NCI-H1092 treated with DMSO at 0.1 percent for 48 hours (cell line): ENCODE measurements at regions not wholly inside any gene's neighbourhood (a gene's known extent, or its start where the extent isn't known, plus 50 kb on each side); places are given as distances from the start of the nearest gene placed in this dataset.

Source experiments
- DNase-seq: peaks from one replicate; lab custom pipeline; 2025; lab: John Stamatoyannopoulos, UW

DNA sequence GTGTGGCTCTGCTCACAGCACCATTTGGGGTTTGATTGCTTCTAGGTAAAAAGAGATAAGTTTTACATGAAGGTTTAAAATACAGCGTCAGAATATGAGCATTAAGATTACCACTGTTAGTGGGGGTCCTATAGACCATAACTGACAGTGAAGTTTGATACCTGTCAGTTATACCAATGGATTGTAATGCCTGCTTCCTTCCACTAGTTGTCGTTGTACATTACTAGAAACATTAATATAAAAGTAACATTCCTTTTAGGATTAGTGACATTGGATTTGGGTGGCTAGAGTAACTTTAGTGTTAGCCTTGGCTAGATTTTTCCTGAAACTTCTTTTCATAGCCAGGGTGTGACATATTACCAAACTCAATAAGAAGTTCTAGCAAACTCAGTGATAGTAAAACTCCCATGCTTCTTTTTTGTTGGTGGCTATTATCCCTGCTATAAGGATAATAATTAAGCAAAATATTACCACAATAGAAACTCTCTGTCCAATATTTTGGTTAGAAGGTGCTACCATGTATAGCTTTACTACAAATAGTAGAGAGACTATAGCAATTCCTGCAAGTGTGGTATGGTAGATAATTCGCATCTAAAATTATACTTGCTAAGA is 57.1 kb downstream of the FAM181B start:
- DNase-seq: no peak

DNA sequence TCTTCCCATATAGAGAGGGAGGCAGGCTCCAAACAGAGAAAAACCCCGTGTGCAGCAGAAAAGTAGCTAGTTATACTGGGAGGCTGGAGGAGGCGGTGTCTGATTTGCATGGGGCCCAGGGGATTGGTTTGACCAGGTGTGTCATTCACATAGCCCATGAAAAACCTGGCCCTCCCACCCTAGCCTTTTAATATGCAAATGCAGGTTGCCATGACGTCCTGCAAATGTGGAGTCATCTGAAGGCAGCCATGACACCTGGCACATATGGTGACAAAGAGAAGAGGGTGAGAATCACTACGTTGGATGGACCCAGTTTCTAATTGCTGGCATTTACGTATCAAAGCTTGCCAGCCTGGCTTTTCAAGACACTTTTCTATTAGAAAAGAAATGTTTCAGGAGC is 57.8 kb downstream of the FAM181B start:
- DNase-seq: no peak

DNA sequence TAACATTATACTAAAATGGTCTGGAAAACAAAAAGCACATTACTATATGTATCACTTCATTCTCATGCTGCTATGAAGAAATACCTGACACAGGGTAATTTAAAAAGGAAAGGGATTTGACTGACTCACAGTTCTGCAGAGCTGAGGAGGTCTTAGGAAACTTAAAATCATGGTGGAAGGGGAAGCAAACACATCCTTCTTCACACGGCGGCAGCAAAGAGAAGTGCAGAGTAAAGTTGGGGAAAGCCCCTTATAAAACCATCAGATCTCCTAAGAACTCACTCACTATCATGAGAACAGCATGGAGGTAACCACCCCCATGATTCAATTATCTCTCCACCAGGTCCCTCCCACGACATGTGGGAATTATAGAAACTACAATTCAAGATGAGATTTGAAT is 60.0 kb downstream of the FAM181B start:
- DNase-seq: no peak

DNA sequence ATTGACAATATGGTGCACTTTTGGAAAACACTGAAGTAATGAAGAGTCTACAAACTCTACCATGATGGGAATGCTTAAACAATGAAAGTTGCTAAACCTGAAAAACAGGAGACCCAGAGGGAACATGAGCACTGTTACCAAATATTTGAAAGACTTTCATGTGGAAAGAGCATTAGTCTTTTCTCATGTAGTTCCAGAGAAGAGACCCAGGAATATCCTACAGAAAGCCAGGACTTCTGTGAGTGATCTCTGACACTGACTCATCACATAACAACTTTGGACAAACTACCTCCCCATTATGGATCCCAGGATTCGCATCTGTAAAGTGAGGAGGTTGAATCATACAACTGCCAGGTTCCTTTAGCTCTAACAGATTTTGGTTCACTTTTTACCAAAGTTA is 62.2 kb downstream of the FAM181B start:
- DNase-seq: no peak

DNA sequence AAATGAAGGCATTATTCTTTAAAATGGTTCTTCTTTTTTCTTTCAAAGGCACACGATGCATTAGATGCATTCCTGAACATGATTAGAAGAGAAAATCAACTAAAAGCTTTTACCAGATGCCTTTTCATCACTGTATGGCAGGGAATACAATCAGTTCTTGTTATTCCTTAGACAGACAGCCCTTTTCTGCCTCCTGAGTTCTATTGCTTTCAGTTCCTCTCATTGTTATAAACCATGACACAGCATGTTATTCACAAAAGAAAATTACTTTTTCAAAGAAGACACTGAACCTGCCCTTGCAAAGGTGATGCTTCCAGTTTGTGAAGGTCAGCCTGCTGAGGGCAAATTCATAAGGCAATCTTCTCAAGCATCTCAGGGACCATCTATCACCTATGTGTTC is 70.1 kb downstream of the FAM181B start:
- DNase-seq: no peak

DNA sequence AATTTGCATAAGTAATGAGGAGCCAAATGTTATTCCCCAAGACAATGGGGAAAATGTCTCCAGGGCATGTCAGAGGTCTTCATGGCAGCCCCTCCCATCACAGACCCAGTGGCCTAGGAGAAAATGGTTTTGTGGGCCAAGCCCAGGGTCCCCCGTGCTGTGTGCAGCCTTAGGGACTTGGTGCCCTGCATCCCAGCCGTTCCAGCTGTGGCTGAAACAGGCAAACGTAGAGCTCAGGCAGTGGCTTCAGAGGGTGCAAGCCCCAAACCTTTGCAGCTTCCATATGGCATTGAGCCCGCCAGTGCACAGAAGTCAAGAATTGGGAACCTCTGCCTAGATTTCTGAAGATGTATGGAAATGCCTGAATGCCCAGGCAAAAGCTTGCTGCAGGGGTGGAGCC is 79.9 kb downstream of the FAM181B start:
- DNase-seq: no peak

DNA sequence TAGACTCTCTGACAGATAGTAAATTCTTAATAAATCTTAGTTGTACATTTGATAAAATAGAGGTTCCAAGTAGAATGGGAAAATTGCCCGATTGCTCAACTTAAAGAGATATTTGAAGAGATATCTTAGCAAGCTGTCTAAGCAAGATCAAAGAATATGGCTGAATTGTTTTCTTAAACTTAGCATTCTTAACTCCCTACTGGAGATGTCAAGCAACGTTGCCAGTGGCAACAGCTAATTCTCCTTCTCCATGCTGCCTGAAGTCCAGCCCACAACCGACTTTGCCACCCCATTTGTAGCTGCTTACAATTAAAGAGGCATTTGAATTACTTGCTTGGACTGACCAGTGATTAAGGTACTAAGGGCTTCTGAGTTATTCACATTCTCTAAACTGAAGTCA is 94.4 kb downstream of the FAM181B start:
- no peak for DNase-seq

DNA sequence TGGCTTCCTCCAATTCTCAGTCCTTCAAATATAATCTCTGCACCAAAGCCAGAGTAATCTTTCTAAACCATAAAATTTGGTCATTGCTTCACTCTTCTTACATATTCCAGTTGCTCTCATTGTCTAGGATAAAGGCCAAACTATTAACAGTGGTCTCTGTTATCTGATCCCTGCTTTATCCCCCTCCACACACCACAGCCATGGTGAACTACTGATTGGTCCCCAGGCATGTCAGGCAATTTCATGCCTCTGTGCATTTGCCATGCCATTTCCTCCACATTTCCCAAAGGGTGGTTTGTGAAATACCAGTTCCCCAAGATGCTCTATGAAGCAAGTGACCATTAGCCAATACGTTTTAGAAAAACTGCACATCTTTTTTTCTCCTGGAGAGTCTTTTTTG is 97.0 kb downstream of the FAM181B start:
- no peak for DNase-seq

DNA sequence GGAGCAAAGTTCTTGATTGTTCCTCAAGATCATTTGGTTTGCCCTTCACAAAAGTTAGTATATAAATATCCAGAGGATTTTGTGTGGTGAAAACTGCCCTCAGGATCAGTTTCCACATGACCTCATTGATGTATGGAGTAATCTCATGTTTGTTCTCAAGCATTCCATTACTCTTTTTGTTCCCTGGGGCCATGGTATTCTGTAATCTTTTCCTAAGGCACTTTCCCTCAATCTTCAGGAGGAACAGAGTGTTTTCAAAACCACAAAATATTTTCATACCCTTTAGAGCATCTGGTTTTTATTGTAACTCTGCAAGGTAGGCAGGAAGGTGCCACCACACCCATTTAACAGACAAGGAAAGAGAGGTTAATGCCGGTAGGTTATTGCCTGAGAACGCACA is 99.6 kb downstream of the FAM181B start:
- DNase-seq: no peak

DNA sequence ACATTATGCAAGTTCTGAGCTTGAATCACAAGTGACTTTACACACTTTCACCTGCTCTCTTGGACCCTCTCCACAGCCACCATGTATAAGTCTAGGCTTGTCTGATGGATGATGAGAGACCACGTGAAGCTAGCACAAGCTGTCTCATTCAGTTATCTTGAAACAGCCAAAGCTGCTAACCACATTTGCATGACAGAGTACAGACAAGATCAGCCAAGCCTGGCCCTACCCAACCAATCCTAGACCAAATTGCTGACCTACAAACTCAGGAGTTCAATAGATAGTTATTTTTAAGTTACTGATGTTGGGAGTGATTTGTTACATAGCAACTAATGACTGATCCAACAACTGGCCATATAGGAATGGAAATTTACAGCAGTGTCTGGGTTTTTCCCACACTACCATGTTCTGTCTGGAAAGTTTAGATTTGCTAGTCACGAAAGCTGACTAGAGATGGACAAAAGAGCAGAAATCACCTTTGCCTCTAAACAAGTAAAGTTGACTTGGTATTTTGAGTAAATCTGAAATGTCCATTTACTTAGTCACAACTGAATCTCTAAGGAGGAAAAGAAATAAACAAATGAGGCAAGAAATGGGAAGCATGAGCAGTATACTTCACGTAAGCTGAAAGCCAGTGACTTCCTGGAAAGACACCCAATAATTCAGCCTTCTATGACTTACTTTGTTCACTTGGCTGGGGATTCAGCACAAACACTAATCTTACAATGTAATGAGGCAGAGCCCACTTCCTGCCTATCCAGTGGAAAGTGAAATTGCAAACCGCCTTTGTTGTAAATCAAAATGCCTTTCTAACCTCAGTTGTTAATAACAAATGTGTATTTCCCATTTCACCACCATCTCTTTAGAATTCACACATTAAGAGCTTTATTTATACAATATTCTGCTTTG is 101.7 kb downstream of the FAM181B start:
- no peak for DNase-seq

DNA sequence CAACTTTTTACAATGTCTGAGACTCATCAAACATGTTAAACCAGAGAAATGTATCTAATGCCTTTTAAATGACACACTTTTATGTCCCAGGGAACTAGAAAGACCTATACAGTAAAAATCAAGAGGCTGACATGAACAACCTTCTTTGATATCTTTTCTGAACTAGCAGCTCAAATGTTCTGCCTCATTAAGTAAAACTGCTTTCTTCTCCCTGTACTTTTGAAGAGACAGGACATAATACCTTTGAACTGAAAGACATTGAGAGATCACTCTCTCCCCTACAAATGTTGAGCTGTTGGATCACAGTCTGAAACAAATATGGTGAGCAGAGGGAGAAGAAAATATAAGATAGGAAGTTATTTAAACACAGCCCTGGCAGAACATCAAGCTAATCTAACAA is 123.0 kb downstream of the FAM181B start:
- no peak for DNase-seq

DNA sequence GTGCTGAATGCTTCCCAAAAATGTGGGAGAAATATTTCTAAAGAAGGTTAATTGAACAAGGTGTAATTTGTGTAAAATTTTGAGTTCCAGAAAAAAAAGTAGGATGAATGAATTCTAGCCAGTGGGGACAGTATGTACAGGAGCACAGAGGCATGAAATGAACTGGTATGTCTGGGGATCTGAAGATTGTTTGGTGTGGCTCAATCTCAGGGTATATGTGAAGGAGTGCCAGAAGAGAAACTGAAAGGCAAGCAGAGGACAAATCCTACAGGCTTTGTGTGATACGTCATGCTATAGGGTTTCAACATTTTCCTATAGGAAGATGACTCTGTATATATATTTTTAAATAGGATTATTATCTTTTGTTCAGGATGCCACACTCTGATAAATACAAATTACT is 126.9 kb downstream of the FAM181B start:
- DNase-seq: no peak

DNA sequence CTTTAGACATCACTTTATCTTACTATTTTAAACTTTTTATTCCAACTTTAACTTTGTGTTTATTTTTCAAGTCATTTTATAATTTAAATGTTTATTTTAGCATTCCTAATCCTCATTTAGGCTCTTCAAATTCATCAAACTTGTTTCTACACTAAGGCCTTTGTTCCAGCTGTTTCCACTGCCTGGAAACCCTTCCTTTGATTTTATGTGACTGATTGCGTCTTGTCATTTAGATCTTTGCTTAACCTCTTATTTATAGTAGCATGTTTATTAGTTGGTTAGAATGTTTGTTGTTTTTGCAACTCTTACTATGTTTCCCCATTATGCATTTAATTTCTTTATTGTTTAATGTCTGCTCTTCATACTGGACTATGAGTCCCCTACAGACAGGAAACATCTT is 132.0 kb downstream of the FAM181B start:
- no peak for DNase-seq

DNA sequence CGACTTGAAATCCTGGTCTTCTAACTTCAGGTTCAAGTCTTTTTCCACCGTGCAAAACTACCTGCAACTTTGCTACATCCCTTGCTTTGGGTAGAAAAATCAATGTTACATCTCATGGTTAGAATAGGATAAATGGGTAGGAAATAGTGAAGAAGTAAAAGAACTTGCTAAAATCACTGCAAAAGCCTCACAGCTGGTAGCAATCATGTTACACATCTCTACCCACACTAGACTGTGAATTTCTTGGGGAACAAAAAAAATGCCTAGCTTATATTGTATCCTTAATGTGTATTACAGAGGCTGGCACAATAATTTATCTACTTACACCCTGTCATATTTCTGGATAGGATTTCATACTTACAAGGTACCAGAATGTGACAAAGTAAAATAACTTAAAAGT is 133.8 kb downstream of the FAM181B start:
- DNase-seq: no peak

DNA sequence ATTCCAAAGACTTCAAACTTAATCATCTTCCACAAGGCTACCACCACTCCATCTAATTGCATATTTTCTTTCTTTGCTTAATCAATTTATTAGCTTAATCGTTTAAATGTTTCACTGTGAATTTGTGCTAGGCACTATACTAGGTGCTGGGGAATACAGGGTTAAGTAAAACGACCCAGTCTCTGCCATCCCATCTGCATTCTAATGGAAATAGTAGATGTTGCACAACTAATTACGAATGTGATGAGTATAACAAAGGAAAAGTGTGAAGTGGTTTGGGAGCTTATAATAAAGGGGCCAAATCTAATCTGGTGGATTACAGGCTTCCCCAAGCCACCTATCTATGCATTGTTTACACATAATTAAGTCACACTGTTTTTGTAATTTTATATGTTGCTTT is 147.1 kb downstream of the FAM181B start:
- DNase-seq: no peak

DNA sequence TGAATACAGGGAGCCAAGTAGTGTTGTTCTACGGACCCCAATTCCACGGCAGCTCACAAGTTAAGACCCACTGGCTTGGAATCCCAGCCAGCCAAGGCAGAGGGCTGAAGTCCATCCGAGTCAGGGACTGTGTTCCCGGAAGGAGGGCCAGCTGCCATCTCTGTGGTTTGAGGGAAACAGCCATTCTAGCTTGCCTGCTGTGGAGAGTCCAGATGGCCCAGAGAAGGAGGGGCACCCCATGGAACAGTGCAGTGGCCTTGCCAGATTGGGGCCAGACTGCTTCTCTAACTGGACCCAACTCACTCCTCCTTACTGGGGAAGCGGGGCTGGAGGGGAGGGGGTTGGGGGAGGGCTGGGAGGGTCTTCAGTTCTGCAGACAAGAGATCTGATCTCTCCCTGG is 156.4 kb downstream of the FAM181B start:
- no peak for DNase-seq

DNA sequence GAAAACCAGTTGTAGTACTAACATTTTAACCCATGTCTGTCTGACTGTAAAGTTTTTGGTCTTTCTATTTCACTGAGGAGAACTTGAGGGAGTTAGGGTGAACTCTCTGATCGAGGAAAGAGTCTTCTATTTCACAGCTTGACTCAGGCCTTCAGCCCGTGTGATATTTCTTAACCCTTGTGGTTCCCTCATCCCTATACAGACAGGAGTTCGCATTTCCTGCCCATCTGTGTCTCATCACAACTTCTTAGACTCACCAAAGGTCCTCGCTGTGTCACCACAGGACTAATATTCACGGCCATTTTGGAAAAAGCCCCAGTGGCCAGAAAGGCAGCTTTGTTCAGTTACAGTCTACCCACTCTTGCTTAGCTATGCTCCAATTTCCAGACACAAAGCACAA is 172.8 kb downstream of the FAM181B start:
- no peak for DNase-seq

DNA sequence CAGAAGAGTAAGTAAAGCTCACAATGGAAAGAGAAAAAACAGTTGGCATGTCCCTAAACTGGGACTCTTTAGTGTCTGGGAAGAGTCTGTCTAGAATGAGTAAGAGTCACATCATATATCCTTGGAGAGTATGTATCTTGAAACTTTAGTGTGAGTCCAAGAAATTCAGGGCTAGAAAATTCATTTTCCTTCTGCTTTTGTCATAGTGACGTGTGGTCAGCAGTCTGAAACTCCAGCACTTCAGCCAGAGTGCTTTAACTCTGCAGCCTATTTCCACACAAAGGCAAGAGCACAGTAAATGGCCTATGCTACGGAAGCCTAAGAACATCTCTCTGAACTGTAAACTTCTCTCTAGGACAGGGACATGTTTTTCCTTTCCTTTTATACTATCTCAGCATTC is 174.1 kb downstream of the FAM181B start:
- no peak for DNase-seq

DNA sequence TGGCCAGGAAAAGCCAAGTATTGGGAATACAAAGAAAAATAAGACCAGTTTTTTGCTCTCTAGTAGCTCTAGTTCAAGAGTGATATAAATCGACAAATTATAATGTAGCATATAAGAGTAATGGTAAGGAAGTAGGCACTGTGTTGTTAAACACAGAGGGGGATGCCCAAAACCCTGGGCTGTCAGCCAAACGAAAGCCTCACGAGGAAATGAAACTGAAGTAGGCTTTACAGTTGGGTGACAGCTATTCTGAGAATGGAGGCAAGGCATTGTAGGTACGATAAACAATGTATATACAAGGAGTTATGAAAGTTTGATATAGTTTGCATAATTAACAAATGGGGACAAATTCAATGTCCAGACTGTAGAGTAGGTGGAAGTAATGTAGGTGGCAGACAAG is 176.4 kb downstream of the FAM181B start:
- no peak for DNase-seq

DNA sequence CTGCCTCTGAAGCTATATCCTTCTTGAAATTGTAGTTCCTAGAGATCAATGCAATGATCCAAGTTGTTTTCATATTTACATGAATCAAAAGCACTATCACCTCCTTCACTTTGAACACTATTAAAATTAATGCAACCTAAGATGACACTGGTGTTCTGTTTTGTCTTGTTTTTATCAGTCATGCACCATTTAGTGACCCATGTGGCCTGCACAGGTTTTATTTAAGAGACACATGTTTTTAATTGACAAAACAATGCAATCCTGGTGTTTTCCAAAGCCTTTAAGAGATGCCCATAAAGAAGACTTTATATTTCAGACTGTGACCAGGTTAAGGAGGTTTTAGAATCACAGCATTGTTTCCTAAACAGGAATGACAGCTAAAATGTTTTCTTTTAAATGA is 177.5 kb downstream of the FAM181B start:
- no peak for DNase-seq

DNA sequence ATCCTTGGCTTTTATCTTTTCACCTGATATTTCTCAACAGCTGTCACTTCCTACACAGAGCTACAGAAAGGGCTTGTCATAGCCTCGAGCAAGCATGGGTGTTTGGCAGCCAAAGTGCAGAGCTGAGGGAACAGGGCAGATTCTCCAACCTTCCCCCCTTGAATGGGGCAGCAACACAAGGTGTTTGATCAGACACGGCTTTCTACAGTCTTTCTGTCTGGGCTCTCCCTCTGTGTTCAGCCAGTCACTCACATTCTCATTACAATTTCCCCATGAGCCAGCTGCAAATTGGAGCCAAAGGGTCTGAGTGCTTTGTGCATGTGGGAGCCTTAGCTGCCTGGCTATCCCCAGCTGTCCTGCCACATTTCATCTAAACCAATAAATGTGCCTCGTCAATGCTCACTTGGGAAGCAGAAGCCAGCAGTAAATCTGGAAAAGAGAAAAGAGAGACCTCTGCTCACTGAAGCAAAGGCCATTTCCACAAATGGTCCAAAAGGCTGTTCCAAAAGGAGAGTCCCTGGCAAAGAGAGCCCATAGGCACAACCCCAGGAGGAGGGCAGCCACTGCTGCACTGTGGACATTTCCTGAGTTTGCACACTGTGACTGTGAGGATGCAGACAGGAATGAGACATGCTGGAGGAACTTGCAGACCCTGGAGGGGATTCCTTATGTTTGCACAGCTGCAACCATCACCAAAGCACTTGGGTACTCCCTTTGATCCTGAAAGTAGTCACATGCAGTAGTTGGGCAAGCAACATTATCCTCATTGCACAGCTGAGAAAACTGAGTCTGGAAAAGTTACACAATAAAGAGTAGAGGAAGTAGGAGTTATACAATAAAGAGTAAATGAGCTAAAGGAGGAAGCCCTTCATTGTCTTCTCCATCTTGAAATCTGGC is 186.8 kb downstream of the FAM181B start:
- DNase-seq: no peak

DNA sequence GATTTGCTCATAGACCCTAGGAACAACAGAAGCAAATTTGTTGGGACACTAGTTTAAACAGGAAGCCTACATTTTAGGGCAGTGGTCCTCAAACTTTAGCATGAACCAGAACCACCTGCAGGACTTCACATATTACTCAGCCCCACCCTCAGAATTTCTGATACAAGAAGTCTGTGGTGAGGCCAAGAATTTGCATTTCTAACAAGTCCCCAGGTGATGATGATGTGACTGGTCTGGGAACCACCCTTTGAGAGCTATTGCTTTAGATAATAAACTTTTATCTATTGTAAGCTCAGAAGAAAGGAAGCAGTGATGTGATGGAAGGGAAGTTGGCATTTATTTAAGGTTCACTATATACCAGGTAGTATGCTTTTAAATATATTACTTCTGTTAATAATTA is 194.0 kb downstream of the FAM181B start:
- DNase-seq: no peak

DNA sequence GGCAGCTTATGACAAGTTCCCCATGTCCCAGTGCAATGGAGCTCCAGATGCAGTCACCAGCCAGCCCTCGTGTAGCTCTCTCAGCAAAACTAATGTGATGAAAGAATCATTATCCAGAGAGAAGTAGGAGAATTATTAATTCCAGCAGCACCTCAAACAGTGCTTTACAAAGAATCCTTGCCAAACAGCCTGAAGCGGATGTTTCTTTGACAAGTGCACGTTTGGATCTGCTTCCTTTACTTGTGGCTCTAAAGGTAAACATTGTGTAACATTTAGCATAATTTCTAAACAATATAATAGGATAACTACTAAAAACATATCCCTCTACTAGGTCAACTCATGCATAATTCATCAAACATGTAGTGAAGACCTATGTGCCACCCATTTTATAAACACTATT is 197.0 kb downstream of the FAM181B start:
- no peak for DNase-seq
